IMR-90 (cell line): ENCODE measurements at regions not wholly inside any gene's neighbourhood (a gene's known extent, or its start where the extent isn't known, plus 50 kb on each side); places are given as distances from the start of the nearest gene placed in this dataset.

Experiments
- ATAC-seq: fragments of 200-7000 bp; cut with Tn5 transposase; 2 replicates; pipeline ENCODE4 v1.9.1; 2020; ENCODE audit warnings: low read depth, mild to moderate bottlenecking, moderate library complexity
- BruUV-seq: library from RNA; stranded (reverse); fragments of 400-500 nt; replicated peaks from 2 replicates; lab custom pipeline; 2021; lab: Mats Ljungman, UMichigan
- CTCF ChIA-PET: fragments of 300-600 bp; formaldehyde crosslinking; extraction: SDS; loops from one replicate; lab custom pipeline; 2021; ENCODE audit warnings: antibody characterized with exemption; lab: Yijun Ruan, JAX
- POLR2A ChIA-PET: fragments of 300-600 bp; sonication (Branson Sonifier 250); formaldehyde crosslinking; loops from one replicate; lab custom pipeline; 2022; ENCODE audit warnings: antibody characterized with exemption; ENCODE audit not compliant: unreplicated experiment; lab: Charles Lee
- DNase-seq: peaks from one replicate; pipeline ENCODE4 v3.0.0; 2013
- H2AFZ ChIP-seq: replicated peaks from 2 replicates; pipeline ENCODE3; 2013; ENCODE audit warnings: low read length, mild to moderate bottlenecking; ENCODE audit not compliant: poor library complexity
- H2AK5ac ChIP-seq: 2 replicates; pipeline ENCODE4 v1.6.1; 2013; ENCODE audit warnings: low read depth, low read length, inconsistent platforms
- H2AK9ac ChIP-seq: replicated peaks from 2 replicates; pipeline ENCODE3; 2013; ENCODE audit warnings: mild to moderate bottlenecking, low read depth, low read length, moderate library complexity; ENCODE audit not compliant: poor library complexity
- H2BK120ac ChIP-seq: 2 replicates; pipeline ENCODE4 v1.6.1; 2013; ENCODE audit warnings: low read depth, low read length, inconsistent platforms
- H2BK15ac ChIP-seq: 3 replicates; pipeline ENCODE4 v1.6.1; 2013; ENCODE audit warnings: low read depth, low read length, inconsistent platforms
- H2BK20ac ChIP-seq: 2 replicates; pipeline ENCODE4 v1.6.1; 2013; ENCODE audit warnings: low read depth, mild to moderate bottlenecking, inconsistent platforms, low read length, moderate library complexity
- H2BK5ac ChIP-seq: 2 replicates; pipeline ENCODE4 v1.6.1; 2013; ENCODE audit warnings: mild to moderate bottlenecking, low read depth, low read length, inconsistent platforms; ENCODE audit not compliant: poor library complexity, severe bottlenecking
- H3K14ac ChIP-seq: replicated peaks from 2 replicates; pipeline ENCODE4 v1.6.1; 2013; ENCODE audit warnings: low read depth, low read length, inconsistent platforms
- H3K18ac ChIP-seq: 2 replicates; pipeline ENCODE4 v1.6.1; 2013; ENCODE audit warnings: low read depth, low read length, control low read depth
- H3K23ac ChIP-seq: 2 replicates; pipeline ENCODE4 v1.6.1; 2013; ENCODE audit warnings: low read depth, low read length, inconsistent platforms
- H3K27ac ChIP-seq: 2 replicates; pipeline ENCODE4 v1.5.1; 2013; ENCODE audit warnings: mild to moderate bottlenecking, control low read depth, low read length; ENCODE audit not compliant: insufficient read depth
- H3K27me3 ChIP-seq: 2 replicates; pipeline ENCODE4 v1.6.1; 2013; ENCODE audit warnings: low read length; ENCODE audit not compliant: control insufficient read depth, insufficient read depth
- H3K36me3 ChIP-seq: 2 replicates; pipeline ENCODE4 v1.6.1; 2013; ENCODE audit warnings: low read length, mixed read lengths; ENCODE audit not compliant: control insufficient read depth, insufficient read depth
- H3K4ac ChIP-seq: 2 replicates; pipeline ENCODE4 v1.6.1; 2013; ENCODE audit warnings: low read depth, low read length, inconsistent platforms
- H3K4me1 ChIP-seq: 2 replicates; pipeline ENCODE4 v1.6.1; 2013; ENCODE audit warnings: low read length, mixed read lengths; ENCODE audit not compliant: control insufficient read depth, insufficient read depth
- H3K4me2 ChIP-seq: 2 replicates; pipeline ENCODE4 v1.6.1; 2013; ENCODE audit warnings: low read depth, mild to moderate bottlenecking, control low read depth, low read length, moderate library complexity
- H3K4me3 ChIP-seq: 2 replicates; pipeline ENCODE4 v1.5.1; 2013; ENCODE audit warnings: low read depth, mild to moderate bottlenecking, control low read depth, low read length, moderate library complexity; ENCODE audit not compliant: insufficient read depth
- H3K56ac ChIP-seq: 2 replicates; pipeline ENCODE4 v1.6.1; 2013; ENCODE audit warnings: low read length, inconsistent platforms; ENCODE audit not compliant: insufficient read depth; ENCODE audit errors: extremely low read depth
- H3K79me1 ChIP-seq, 2 experiments: 2 replicates each; pipeline ENCODE4 v1.6.1; 2013; ENCODE audit warnings: low read length in 2 of 2, inconsistent platforms in 1 of 2, low read depth in 1 of 2
- H3K9ac ChIP-seq: 2 replicates; pipeline ENCODE4 v1.6.1; 2013; ENCODE audit warnings: low read depth, low read length, control low read depth
- H3K9me1 ChIP-seq: 2 replicates; pipeline ENCODE4 v1.6.1; 2013; ENCODE audit warnings: low read length, inconsistent platforms; ENCODE audit not compliant: insufficient read depth
- H3K9me3 ChIP-seq: 2 replicates; pipeline ENCODE4 v1.6.1; 2013; ENCODE audit warnings: low read length; ENCODE audit not compliant: control insufficient read depth, insufficient read depth
- H4K20me1 ChIP-seq: 2 replicates; pipeline ENCODE4 v1.6.1; 2013; ENCODE audit warnings: low read length, inconsistent platforms; ENCODE audit not compliant: insufficient read depth
- H4K5ac ChIP-seq: 2 replicates; pipeline ENCODE4 v1.6.1; 2013; ENCODE audit warnings: mild to moderate bottlenecking, low read depth, low read length, control low read depth
- H4K8ac ChIP-seq, 2 experiments: 2 replicates each; pipeline ENCODE4 v1.6.1; 2013; ENCODE audit warnings: low read depth in 2 of 2, low read length in 2 of 2, control low read depth in 1 of 2, inconsistent platforms in 1 of 2
- H4K91ac ChIP-seq: 2 replicates; pipeline ENCODE4 v1.6.1; 2013; ENCODE audit warnings: low read depth, low read length, inconsistent platforms; ENCODE audit not compliant: insufficient read depth
- BHLHE40 ChIP-seq: fragments of 150-350 bp; IDR thresholded peaks from 2 replicates; pipeline ENCODE4 v1.6.1; 2016; ENCODE audit warnings: mild to moderate bottlenecking, low read depth, low read length
- CEBPB ChIP-seq: IDR thresholded peaks from 2 replicates; pipeline ENCODE4 v1.6.1; 2012; ENCODE audit warnings: low read depth, low read length, improper control_type of control experiment
- CHD1 ChIP-seq: IDR thresholded peaks from 2 replicates; pipeline ENCODE4 v1.6.1; 2012; ENCODE audit warnings: low read depth, low read length, improper control_type of control experiment
- FOS ChIP-seq: fragments of 150-350 bp; IDR thresholded peaks from 2 replicates; pipeline ENCODE4 v1.6.1; 2016; ENCODE audit warnings: low read depth, low read length
- MAFK ChIP-seq: IDR thresholded peaks from 2 replicates; pipeline ENCODE4 v1.6.1; 2012; ENCODE audit warnings: low read depth, low read length, improper control_type of control experiment
- MAZ ChIP-seq: IDR thresholded peaks from 2 replicates; pipeline ENCODE4 v1.6.1; 2012; ENCODE audit warnings: low read depth, mild to moderate bottlenecking, low read length, improper control_type of control experiment, moderate library complexity, borderline replicate concordance
- NFE2L2 ChIP-seq: fragments of 150-350 bp; IDR thresholded peaks from 2 replicates; pipeline ENCODE4 v1.6.1; 2016; ENCODE audit warnings: low read depth, mild to moderate bottlenecking, low read length
- POLR2A ChIP-seq: IDR thresholded peaks from 2 replicates; pipeline ENCODE4 v1.6.1; 2012; ENCODE audit warnings: mild to moderate bottlenecking, low read depth, low read length
- RAD21 ChIP-seq: IDR thresholded peaks from 2 replicates; pipeline ENCODE4 v1.6.1; 2012; ENCODE audit warnings: low read length, improper control_type of control experiment
- RFX5 ChIP-seq: IDR thresholded peaks from 2 replicates; pipeline ENCODE4 v1.8.0; 2012; ENCODE audit warnings: low read depth, mild to moderate bottlenecking, low read length, moderate library complexity
- WGBS, 2 experiments: methylation state at CpG; one replicate each; pipeline versions ENCODE4 v1.1.5 to v1.1.7; 2013; ENCODE audit warnings: missing lambda C conversion rate in 2 of 2; ENCODE audit not compliant: insufficient read length in 1 of 2; ENCODE audit errors: extremely low coverage in 2 of 2; 5-methylcytosine and 5-hydroxymethylcytosine counted together
- dilution Hi-C: fragments of 300-500 bp; cut with HindIII; formaldehyde crosslinking; loops from one replicate; pipeline ENCODE4 v1.14.3; 2018; ENCODE audit warnings: low sequenced_read_pairs; ENCODE audit not compliant: unreplicated experiment
- in situ Hi-C: fragments of 300-500 bp; cut with MboI; formaldehyde crosslinking; loops from 3 replicates; pipeline ENCODE4 v1.14.3; 2019; ENCODE audit warnings: low sequenced_read_pairs, inconsistent platforms, mixed read lengths
- intact Hi-C: fragments of 100-400 bp; cut with micrococcal nuclease; formaldehyde crosslinking; loops from 2 replicates; pipeline ENCODE4 v1.10.0; 2022
- TF ChIP-seq, protein P1 (sequence below): conservative IDR thresholded peaks from 2 replicates; pipeline ENCODE4 v1.5.1; 2012; ENCODE audit warnings: mild to moderate bottlenecking, low read depth, low read length, improper control_type of control experiment

DNA sequence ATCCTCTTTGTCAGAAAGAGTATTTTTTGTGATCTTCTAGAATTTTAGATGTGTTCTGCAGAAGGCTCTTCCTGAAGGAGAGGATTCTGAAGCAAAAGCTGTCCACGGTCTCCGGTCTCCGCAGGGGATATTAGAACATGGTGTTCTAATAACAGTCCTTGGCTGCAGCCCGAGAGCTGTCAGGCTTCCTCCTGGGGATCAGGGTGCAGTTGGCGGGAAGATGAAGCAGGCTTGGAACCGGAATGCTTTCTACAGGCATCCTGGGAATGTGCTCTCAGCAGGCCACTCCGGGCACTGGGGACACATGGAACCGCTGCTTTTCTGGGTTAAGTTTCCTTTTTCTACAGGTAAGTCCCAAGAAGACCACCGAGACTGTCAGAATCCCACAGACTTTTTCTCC, 118.6 kb upstream of the PARD3 start:
- no peak overlapping the region for H4K5ac ChIP-seq
- H3K79me1 ChIP-seq: no peaks in the 10 kb centered on the region
- ChIA-PET POLR2A (no interaction called here), CTCF (no interaction called here)
- no peak overlapping the region for H2AFZ ChIP-seq
- H2BK15ac ChIP-seq: no peak overlapping the region
- no peak for DNase-seq
- no peak overlapping the region for H3K56ac ChIP-seq
- H3K27me3 ChIP-seq: peaks cover 6% of the 10 kb centered on the region; the same call in 1 of the 2 replicates
- no peak for ATAC-seq
- no peak overlapping the region for H3K23ac ChIP-seq
- H2AK9ac ChIP-seq: no peak overlapping the region
- no peak overlapping the region for H2BK20ac ChIP-seq
- BruUV-seq: no TSS peak
- no peak overlapping the region for H4K8ac ChIP-seq
- no peak overlapping the region for H3K4me3 ChIP-seq
- H3K9ac ChIP-seq: no peak overlapping the region
- no peak overlapping the region for H2BK120ac ChIP-seq
- dilution Hi-C loops (no loop called here), intact Hi-C loops (no loop called here), in situ Hi-C loops (no loop called here)
- H3K4me2 ChIP-seq: no peak overlapping the region
- WGBS, 2 experiments: no CpG with 5 or more reads among the region's 9 CpGs
- H3K4me1 ChIP-seq: no peaks in the 10 kb centered on the region
- no peaks in the 10 kb centered on the region for H3K9me3 ChIP-seq
- H3K36me3 ChIP-seq: no peaks in the 10 kb centered on the region
- H3K27ac ChIP-seq: no peak overlapping the region
- no peak overlapping the region for H2BK5ac ChIP-seq
- H3K9me1 ChIP-seq: no peaks in the 10 kb centered on the region
- no peak overlapping the region for H2AK5ac ChIP-seq
- no peak overlapping the region for H3K18ac ChIP-seq
- H3K4ac ChIP-seq: no peak overlapping the region
- no peak overlapping the region for H3K14ac ChIP-seq
- TF ChIP-seq, protein P1, sequence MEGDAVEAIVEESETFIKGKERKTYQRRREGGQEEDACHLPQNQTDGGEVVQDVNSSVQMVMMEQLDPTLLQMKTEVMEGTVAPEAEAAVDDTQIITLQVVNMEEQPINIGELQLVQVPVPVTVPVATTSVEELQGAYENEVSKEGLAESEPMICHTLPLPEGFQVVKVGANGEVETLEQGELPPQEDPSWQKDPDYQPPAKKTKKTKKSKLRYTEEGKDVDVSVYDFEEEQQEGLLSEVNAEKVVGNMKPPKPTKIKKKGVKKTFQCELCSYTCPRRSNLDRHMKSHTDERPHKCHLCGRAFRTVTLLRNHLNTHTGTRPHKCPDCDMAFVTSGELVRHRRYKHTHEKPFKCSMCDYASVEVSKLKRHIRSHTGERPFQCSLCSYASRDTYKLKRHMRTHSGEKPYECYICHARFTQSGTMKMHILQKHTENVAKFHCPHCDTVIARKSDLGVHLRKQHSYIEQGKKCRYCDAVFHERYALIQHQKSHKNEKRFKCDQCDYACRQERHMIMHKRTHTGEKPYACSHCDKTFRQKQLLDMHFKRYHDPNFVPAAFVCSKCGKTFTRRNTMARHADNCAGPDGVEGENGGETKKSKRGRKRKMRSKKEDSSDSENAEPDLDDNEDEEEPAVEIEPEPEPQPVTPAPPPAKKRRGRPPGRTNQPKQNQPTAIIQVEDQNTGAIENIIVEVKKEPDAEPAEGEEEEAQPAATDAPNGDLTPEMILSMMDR: no peak
- TF ChIP-seq FOS (no peak), MAFK (no peak), NFE2L2 (no peak), RAD21 (no peak), BHLHE40 (no peak), POLR2A (no peak), RFX5 (no peak), CHD1 (no peak), CEBPB (no peak), MAZ (no peak)
- H4K20me1 ChIP-seq: no peaks in the 10 kb centered on the region
- H4K91ac ChIP-seq: no peak overlapping the region
